ENCODE measurements at regions not wholly inside any gene's neighbourhood (a gene's known extent, or its start where the extent isn't known, plus 50 kb on each side); places are given as distances from the start of the nearest gene placed in this dataset.

GRCh38 chr2:196256585-196256984 is 85.2 kb upstream of the STK17B start:
- H3K4me3 ChIP-seq (replicated peaks in 1 of 4; ENCODE audit: control extremely low read depth in 1 of 4, insufficient read depth in 1 of 4, low read depth in 3 of 4, low read length in 4 of 4), result no peak overlapping the region
- H3K4me1 ChIP-seq (ENCODE audit: control insufficient read depth, extremely low read depth, insufficient read depth, low read length), result no peaks in the 10 kb centered on the region
- H4K20me1 ChIP-seq (ENCODE audit: control insufficient read depth, extremely low read depth, insufficient read depth, low read length), result no peaks in the 10 kb centered on the region
- no peak overlapping the region for H3K27ac ChIP-seq (ENCODE audit: insufficient read depth, low read length)
- no peak overlapping the region for H3K9ac ChIP-seq (ENCODE audit: insufficient read depth, low read length)
- no peaks in the 10 kb centered on the region for H3K79me2 ChIP-seq (ENCODE audit: control insufficient read depth, insufficient read depth, low read length)
- no peaks in the 10 kb centered on the region for H3K36me3 ChIP-seq (ENCODE audit: control insufficient read depth, insufficient read depth, low read length)
- no peaks in the 10 kb centered on the region for H3K27me3 ChIP-seq (ENCODE audit: control insufficient read depth, insufficient read depth, low read length)
- no peak overlapping the region for H3K4me2 ChIP-seq (ENCODE audit: extremely low read depth, insufficient read depth, low read length)
- TF ChIP-seq CTCF (conservative IDR thresholded peaks at IDR 0.05 in 1 of 2, IDR thresholded peaks at IDR 0.05 in 1 of 2; ENCODE audit: low read depth in 1 of 2, low read length in 2 of 2) (no peak), EZH2 (IDR thresholded peaks at IDR 0.05; ENCODE audit: low read length, missing control alignments) (no peak)
- DNase-seq (ENCODE audit: low read depth in 2 of 2), result no peak
- H2AFZ ChIP-seq (ENCODE audit: low read length), result no peak overlapping the region
- H3K9me3 ChIP-seq (ENCODE audit: control insufficient read depth, insufficient read depth, low read depth, low read length), result no peaks in the 10 kb centered on the region

GRCh38 chr2:196257086-196257485 is 85.7 kb upstream of the STK17B start:
- DNase-seq (ENCODE audit: low read depth in 2 of 2), result no peak

DNA sequence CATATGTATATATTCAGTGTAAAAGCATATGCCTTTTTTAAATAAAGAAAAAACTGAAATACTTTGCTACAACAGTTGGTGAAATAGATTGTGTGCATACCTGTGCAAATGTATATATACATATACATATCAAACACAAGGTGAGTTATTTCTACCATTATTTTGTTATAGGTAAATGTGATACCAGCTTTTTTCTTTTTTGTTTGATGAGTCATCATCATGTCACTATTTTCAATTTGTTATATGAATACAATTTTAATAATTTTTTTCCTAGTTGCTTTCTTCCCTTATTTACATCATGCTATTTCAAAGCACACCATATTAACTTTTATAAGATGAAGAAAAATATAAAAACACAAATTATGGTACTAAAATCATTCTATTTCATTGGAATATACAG is 87.0 kb upstream of the STK17B start:
- no peak overlapping the region for H2AFZ ChIP-seq (ENCODE audit: low read length)
- no peak overlapping the region for H3K9ac ChIP-seq (ENCODE audit: insufficient read depth, low read length)
- no peaks in the 10 kb centered on the region for H3K4me1 ChIP-seq (ENCODE audit: control insufficient read depth, extremely low read depth, insufficient read depth, low read length)
- no peak overlapping the region for H3K27ac ChIP-seq (ENCODE audit: insufficient read depth, low read length)
- no peak for DNase-seq (ENCODE audit: low read depth in 2 of 2)
- no peaks in the 10 kb centered on the region for H4K20me1 ChIP-seq (ENCODE audit: control insufficient read depth, extremely low read depth, insufficient read depth, low read length)
- H3K9me3 ChIP-seq (ENCODE audit: control insufficient read depth, insufficient read depth, low read depth, low read length), result no peaks in the 10 kb centered on the region
- TF ChIP-seq CTCF (conservative IDR thresholded peaks at IDR 0.05 in 1 of 2, IDR thresholded peaks at IDR 0.05 in 1 of 2; ENCODE audit: low read depth in 1 of 2, low read length in 2 of 2) (no peak), EZH2 (IDR thresholded peaks at IDR 0.05; ENCODE audit: low read length, missing control alignments) (no peak)
- H3K4me3 ChIP-seq (replicated peaks in 1 of 4; ENCODE audit: control extremely low read depth in 1 of 4, insufficient read depth in 1 of 4, low read depth in 3 of 4, low read length in 4 of 4), result no peak overlapping the region
- no peaks in the 10 kb centered on the region for H3K79me2 ChIP-seq (ENCODE audit: control insufficient read depth, insufficient read depth, low read length)
- H3K27me3 ChIP-seq (ENCODE audit: control insufficient read depth, insufficient read depth, low read length), result no peaks in the 10 kb centered on the region
- H3K36me3 ChIP-seq (ENCODE audit: control insufficient read depth, insufficient read depth, low read length), result no peaks in the 10 kb centered on the region
- no peak overlapping the region for H3K4me2 ChIP-seq (ENCODE audit: extremely low read depth, insufficient read depth, low read length)

More at GRCh38 chr2:196257086-196257485, 85.7 kb upstream of the STK17B start:
- H3K27ac ChIP-seq (ENCODE audit: insufficient read depth, low read length), result no peak overlapping the region
- no peak overlapping the region for H2AFZ ChIP-seq (ENCODE audit: low read length)
- no peaks in the 10 kb centered on the region for H3K36me3 ChIP-seq (ENCODE audit: control insufficient read depth, insufficient read depth, low read length)
- no peak overlapping the region for H3K4me3 ChIP-seq (replicated peaks in 1 of 4; ENCODE audit: control extremely low read depth in 1 of 4, insufficient read depth in 1 of 4, low read depth in 3 of 4, low read length in 4 of 4)
- H3K79me2 ChIP-seq (ENCODE audit: control insufficient read depth, insufficient read depth, low read length), result no peaks in the 10 kb centered on the region
- no peaks in the 10 kb centered on the region for H3K27me3 ChIP-seq (ENCODE audit: control insufficient read depth, insufficient read depth, low read length)
- H3K9me3 ChIP-seq (ENCODE audit: control insufficient read depth, insufficient read depth, low read depth, low read length), result no peaks in the 10 kb centered on the region
- H4K20me1 ChIP-seq (ENCODE audit: control insufficient read depth, extremely low read depth, insufficient read depth, low read length), result no peaks in the 10 kb centered on the region
- H3K4me1 ChIP-seq (ENCODE audit: control insufficient read depth, extremely low read depth, insufficient read depth, low read length), result no peaks in the 10 kb centered on the region
- TF ChIP-seq EZH2 (IDR thresholded peaks at IDR 0.05; ENCODE audit: low read length, missing control alignments) (no peak), CTCF (conservative IDR thresholded peaks at IDR 0.05 in 1 of 2, IDR thresholded peaks at IDR 0.05 in 1 of 2; ENCODE audit: low read depth in 1 of 2, low read length in 2 of 2) (no peak)
- no peak overlapping the region for H3K4me2 ChIP-seq (ENCODE audit: extremely low read depth, insufficient read depth, low read length)
- H3K9ac ChIP-seq (ENCODE audit: insufficient read depth, low read length), result no peak overlapping the region
